H1 (cell line): ENCODE measurements at regions not wholly inside any gene's neighbourhood (a gene's known extent, or its start where the extent isn't known, plus 50 kb on each side); places are given as distances from the start of the nearest gene placed in this dataset.

ENCODE experiments used
- CTCF ChIA-PET: fragments of 300-600 bp; sonication (Branson Sonifier 250); formaldehyde crosslinking; loops from one replicate; lab custom pipeline; 2021; ENCODE audit not compliant: partially characterized antibody; lab: Charles Lee
- POLR2A ChIA-PET: fragments of 300-600 bp; sonication (Branson Sonifier 250); formaldehyde crosslinking; loops from one replicate; lab custom pipeline; 2021; ENCODE audit warnings: inconsistent platforms; ENCODE audit not compliant: partially characterized antibody; lab: Charles Lee
- DNase-seq, 2 experiments: peaks; one replicate each; pipeline versions ENCODE4 v3.0.0 to v3.0.0-alpha.2; 2010 to 2022; ENCODE audit warnings: low spot score in 2 of 2, low read depth in 1 of 2, mixed read lengths in 1 of 2
- FAIRE-seq: peaks from 2 replicates; lab custom pipeline; 2011; peaks lifted over from hg19 to GRCh38; lab: Jason Lieb, UNC
- H2AFZ ChIP-seq: 2 replicates; pipeline ENCODE4 v1.8.1; 2012; ENCODE audit warnings: low read length, inconsistent platforms
- H2AK5ac ChIP-seq: 2 replicates; pipeline ENCODE4 v1.6.1; 2013; ENCODE audit warnings: low read depth, low read length
- H2BK120ac ChIP-seq: replicated peaks from 2 replicates; pipeline ENCODE3; 2013; ENCODE audit warnings: low read depth, low read length, inconsistent platforms
- H2BK12ac ChIP-seq: 2 replicates; pipeline ENCODE4 v1.6.1; 2013; ENCODE audit warnings: low read depth, low read length
- H2BK15ac ChIP-seq: 2 replicates; pipeline ENCODE4 v1.6.1; 2013; ENCODE audit warnings: low read length
- H2BK20ac ChIP-seq: 2 replicates; pipeline ENCODE4 v1.6.1; 2013; ENCODE audit warnings: low read length
- H2BK5ac ChIP-seq: 2 replicates; pipeline ENCODE4 v1.6.1; 2013; ENCODE audit warnings: low read depth, low read length
- H3K14ac ChIP-seq: 2 replicates; pipeline ENCODE4 v1.6.1; 2013; ENCODE audit warnings: inconsistent platforms; ENCODE audit not compliant: insufficient read length
- H3K18ac ChIP-seq: 2 replicates; pipeline ENCODE4 v1.6.1; 2013; ENCODE audit warnings: low read length; ENCODE audit errors: extremely low read depth
- H3K23ac ChIP-seq: 2 replicates; pipeline ENCODE4 v1.6.1; 2013; ENCODE audit warnings: inconsistent platforms; ENCODE audit not compliant: insufficient read length
- H3K23me2 ChIP-seq: 2 replicates; pipeline ENCODE4 v1.6.1; 2013; ENCODE audit warnings: low read depth, low read length
- H3K27ac ChIP-seq: 2 replicates; pipeline ENCODE4 v1.6.1; 2011; ENCODE audit warnings: low read depth, low read length, inconsistent platforms
- H3K27me3 ChIP-seq, 4 experiments: replicated peaks in 1 of 4; 1 replicate in 1 of 4; 2 replicates in 3 of 4; pipeline versions ENCODE4 v1.6.1 to v1.8.1; 2011 to 2013; ENCODE audit warnings: low read length in 3 of 4, mild to moderate bottlenecking in 3 of 4, inconsistent platforms in 2 of 4, mixed read lengths in 2 of 4, moderate library complexity in 1 of 4; ENCODE audit not compliant: control insufficient read depth in 3 of 4, insufficient read depth in 3 of 4; ENCODE audit errors: extremely low read depth in 1 of 4
- H3K36me3 ChIP-seq, 4 experiments: 2 replicates each; pipeline versions ENCODE4 v1.6.1 to v1.8.1; 2011 to 2013; ENCODE audit warnings: mild to moderate bottlenecking in 4 of 4, low read length in 3 of 4, moderate library complexity in 2 of 4, control low read depth in 1 of 4, inconsistent platforms in 1 of 4; ENCODE audit not compliant: insufficient read depth in 4 of 4, control insufficient read depth in 2 of 4
- H3K4ac ChIP-seq: replicated peaks from 2 replicates; pipeline ENCODE3; 2013; ENCODE audit warnings: low read length, low read depth, mixed read lengths, inconsistent platforms; ENCODE audit not compliant: insufficient read length
- H3K4me1 ChIP-seq, 4 experiments: replicated peaks in 1 of 4; 1 replicate in 1 of 4; 2 replicates in 3 of 4; pipeline versions ENCODE4 v1.6.1 to v1.8.1; 2011 to 2013; ENCODE audit warnings: low read length in 3 of 4, inconsistent platforms in 2 of 4, mixed read lengths in 1 of 4; ENCODE audit not compliant: insufficient read depth in 4 of 4, control insufficient read depth in 3 of 4
- H3K4me2 ChIP-seq, 2 experiments: 2 replicates each; pipeline versions ENCODE4 v1.6.1 to v1.8.1; 2011 to 2013; ENCODE audit warnings: low read depth in 2 of 2, low read length in 2 of 2, control low read depth in 1 of 2, inconsistent platforms in 1 of 2, mild to moderate bottlenecking in 1 of 2; ENCODE audit not compliant: insufficient read depth in 1 of 2
- H3K4me3 ChIP-seq, 4 experiments: fragments of 200-600, 300-600 bp in 1 of 4; sonication (generic), shearing (Covaris generic), sonication (Bioruptor Twin) in 1 of 4; 2 replicates each; pipeline versions ENCODE4 v1.5.1 to v1.8.1; 2011 to 2016; ENCODE audit warnings: low read length in 4 of 4, low read depth in 3 of 4, control low read depth in 2 of 4, inconsistent platforms in 2 of 4, mild to moderate bottlenecking in 2 of 4, mixed read lengths in 1 of 4, moderate library complexity in 1 of 4; ENCODE audit not compliant: insufficient read depth in 2 of 4; ENCODE audit errors: extremely low read depth in 1 of 4
- H3K56ac ChIP-seq: replicated peaks from 2 replicates; pipeline ENCODE3; 2013; ENCODE audit warnings: low read depth, mild to moderate bottlenecking, mixed read lengths, low read length, inconsistent platforms; ENCODE audit not compliant: insufficient read length
- H3K79me1 ChIP-seq: 2 replicates; pipeline ENCODE4 v1.6.1; 2013; ENCODE audit warnings: low read depth, low read length, control low read depth
- H3K79me2 ChIP-seq, 2 experiments: 2 replicates each; pipeline versions ENCODE4 v1.6.1 to v1.8.1; 2012 to 2013; ENCODE audit warnings: low read length in 2 of 2, mild to moderate bottlenecking in 2 of 2, inconsistent platforms in 1 of 2; ENCODE audit not compliant: insufficient read depth in 2 of 2, control insufficient read depth in 1 of 2
- H3K9ac ChIP-seq, 4 experiments: replicated peaks in 1 of 4; 1 replicate in 1 of 4; 2 replicates in 3 of 4; pipeline versions ENCODE4 v1.6.1 to v1.8.1; 2011 to 2013; ENCODE audit warnings: low read depth in 3 of 4, low read length in 3 of 4, control low read depth in 2 of 4, mild to moderate bottlenecking in 2 of 4, moderate library complexity in 2 of 4, inconsistent platforms in 1 of 4; ENCODE audit errors: extremely low read depth in 1 of 4
- H3K9me3 ChIP-seq, 2 experiments: 2 replicates each; pipeline versions ENCODE4 v1.6.1 to v1.8.1; 2012 to 2013; ENCODE audit warnings: mild to moderate bottlenecking in 2 of 2, moderate library complexity in 2 of 2, control low read depth in 1 of 2, inconsistent platforms in 1 of 2, low read depth in 1 of 2, low read length in 1 of 2, mixed read lengths in 1 of 2; ENCODE audit not compliant: insufficient read depth in 2 of 2
- H4K20me1 ChIP-seq, 2 experiments: replicated peaks in 1 of 2; 2 replicates each; pipeline versions ENCODE3 to v1.8.1; 2011 to 2013; ENCODE audit warnings: inconsistent platforms in 2 of 2, low read length in 2 of 2, mild to moderate bottlenecking in 1 of 2; ENCODE audit not compliant: insufficient read depth in 2 of 2, control insufficient read depth in 1 of 2
- H4K5ac ChIP-seq: 2 replicates; pipeline ENCODE4 v1.6.1; 2013; ENCODE audit warnings: low read length, low read depth, mixed read lengths, inconsistent platforms; ENCODE audit not compliant: insufficient read length
- H4K8ac ChIP-seq: 2 replicates; pipeline ENCODE4 v1.8.0; 2013; ENCODE audit warnings: mild to moderate bottlenecking, moderate library complexity, low read length, inconsistent platforms; ENCODE audit not compliant: insufficient read depth; ENCODE audit errors: extremely low read depth
- H4K91ac ChIP-seq: replicated peaks from 2 replicates; pipeline ENCODE3; 2013; ENCODE audit warnings: low read length, mixed read lengths, inconsistent platforms; ENCODE audit not compliant: insufficient read length
- WGBS, 2 experiments: shearing (Covaris generic) in 1 of 2; methylation state at CpG; one replicate each; pipeline versions ENCODE4 v1.1.6 to v1.1.7; 2013 to 2015; ENCODE audit warnings: low lambda C conversion rate in 2 of 2, mixed read lengths in 2 of 2, inconsistent platforms in 1 of 2, low coverage in 1 of 2, missing lambda C conversion rate in 1 of 2; ENCODE audit not compliant: insufficient replicate concordance in 2 of 2, insufficient coverage in 1 of 2, insufficient read length in 1 of 2; ENCODE audit errors: extremely low coverage in 1 of 2, missing lambda C conversion rate in 1 of 2; 5-methylcytosine and 5-hydroxymethylcytosine counted together
- TF ChIP-seq, protein P1 (sequence below), 3 experiments: IDR thresholded peaks; 1 replicate in 2 of 3; 2 replicates in 1 of 3; pipeline versions ENCODE4 v1.5.1 to v1.6.1; 2011; ENCODE audit warnings: low read length in 3 of 3, mild to moderate bottlenecking in 3 of 3, inconsistent platforms in 2 of 3, low read depth in 1 of 3, moderate library complexity in 1 of 3; ENCODE audit not compliant: insufficient read depth in 1 of 3; ENCODE audit errors: control extremely low read depth in 1 of 3

DNA sequence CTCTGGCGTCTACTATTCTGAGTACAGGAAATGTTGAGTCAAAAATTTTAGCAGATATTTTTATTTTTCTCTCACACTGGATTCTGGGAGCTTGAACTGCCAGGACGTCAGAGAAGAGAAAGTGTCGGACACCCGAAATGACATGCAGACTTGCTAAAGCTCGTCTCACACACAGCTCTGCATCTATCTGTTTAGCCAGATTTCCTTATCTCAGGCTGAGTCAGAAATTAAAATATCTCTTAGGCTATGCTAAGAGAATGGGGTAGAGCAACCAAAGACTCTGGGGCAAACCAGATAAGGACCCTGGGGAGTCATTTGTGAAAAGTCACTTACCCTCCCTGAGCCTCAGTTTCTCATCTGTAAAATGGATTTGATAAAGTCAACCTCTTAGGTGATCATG, 1124.1 kb downstream of the VRK1 start:
- CTCF ChIA-PET, result no interaction called here
- H3K79me2 ChIP-seq, result no peaks in the 10 kb centered on the region
- no peak overlapping the region for H4K5ac ChIP-seq

More for the DNA sequence above, 1124.1 kb downstream of the VRK1 start:
- no peak overlapping the region for H4K8ac ChIP-seq
- FAIRE-seq (no peak), DNase-seq (no peak)
- H3K4me2 ChIP-seq, result no peak overlapping the region
- H2AK5ac ChIP-seq, result no peak overlapping the region
- H3K4me1 ChIP-seq, result no peaks in the 10 kb centered on the region
- no peaks in the 10 kb centered on the region for H3K23me2 ChIP-seq
- 92% methylated on average over 5 of the region's 5 CpGs; no CpG with 5 or more reads in 1 of the 2 experiments for WGBS, 2 experiments
- H4K20me1 ChIP-seq, result no peaks in the 10 kb centered on the region
- POLR2A ChIA-PET, result no interaction called here
- no peak overlapping the region for H2BK120ac ChIP-seq
- no peaks in the 10 kb centered on the region for H3K27me3 ChIP-seq
- no peak overlapping the region for H3K4me3 ChIP-seq
- no peaks in the 10 kb centered on the region for H3K36me3 ChIP-seq
- H4K91ac ChIP-seq, result no peak overlapping the region
- TF ChIP-seq, protein P1, sequence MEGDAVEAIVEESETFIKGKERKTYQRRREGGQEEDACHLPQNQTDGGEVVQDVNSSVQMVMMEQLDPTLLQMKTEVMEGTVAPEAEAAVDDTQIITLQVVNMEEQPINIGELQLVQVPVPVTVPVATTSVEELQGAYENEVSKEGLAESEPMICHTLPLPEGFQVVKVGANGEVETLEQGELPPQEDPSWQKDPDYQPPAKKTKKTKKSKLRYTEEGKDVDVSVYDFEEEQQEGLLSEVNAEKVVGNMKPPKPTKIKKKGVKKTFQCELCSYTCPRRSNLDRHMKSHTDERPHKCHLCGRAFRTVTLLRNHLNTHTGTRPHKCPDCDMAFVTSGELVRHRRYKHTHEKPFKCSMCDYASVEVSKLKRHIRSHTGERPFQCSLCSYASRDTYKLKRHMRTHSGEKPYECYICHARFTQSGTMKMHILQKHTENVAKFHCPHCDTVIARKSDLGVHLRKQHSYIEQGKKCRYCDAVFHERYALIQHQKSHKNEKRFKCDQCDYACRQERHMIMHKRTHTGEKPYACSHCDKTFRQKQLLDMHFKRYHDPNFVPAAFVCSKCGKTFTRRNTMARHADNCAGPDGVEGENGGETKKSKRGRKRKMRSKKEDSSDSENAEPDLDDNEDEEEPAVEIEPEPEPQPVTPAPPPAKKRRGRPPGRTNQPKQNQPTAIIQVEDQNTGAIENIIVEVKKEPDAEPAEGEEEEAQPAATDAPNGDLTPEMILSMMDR (IDR thresholded peaks at IDR 0.05; ENCODE audit: control extremely low read depth in 1 of 3, insufficient read depth in 1 of 3, low read depth in 1 of 3, low read length in 3 of 3), result no peak
- TF ChIP-seq, all 59 proteins: peak for 0
- Histone ChIP-seq H3K4ac (no peak overlapping the region), H2BK12ac (no peak overlapping the region), H2BK5ac (no peak overlapping the region), H2BK15ac (no peak overlapping the region), H3K9ac (no peak overlapping the region), H3K27ac (no peak overlapping the region), H3K9me3 (no peaks in the 10 kb centered on the region), H3K56ac (no peak overlapping the region), H3K79me1 (no peaks in the 10 kb centered on the region), H3K18ac (no peak overlapping the region), H2AFZ (no peak overlapping the region), H2BK20ac (no peak overlapping the region), H3K14ac (no peak overlapping the region), H3K23ac (no peak overlapping the region)
